Choroid plexus epithelial cell (primary cell): ENCODE measurements at regions not wholly inside any gene's neighbourhood (a gene's known extent, or its start where the extent isn't known, plus 50 kb on each side); places are given as distances from the start of the nearest gene placed in this dataset.

ENCODE experiments used
- DNase-seq: peaks from one replicate; pipeline ENCODE4 v3.0.0-alpha.2; 2010; ENCODE audit warnings: low read depth
- H3K4me3 ChIP-seq: 2 replicates; pipeline ENCODE4 v1.5.1; 2011; ENCODE audit warnings: low read depth, mild to moderate bottlenecking, control low read depth, low read length, moderate library complexity
- TF ChIP-seq, protein P1 (sequence below): conservative IDR thresholded peaks from 2 replicates; pipeline ENCODE4 v1.5.1; 2011; ENCODE audit warnings: low read depth, mild to moderate bottlenecking, control low read depth, inconsistent platforms, low read length, moderate library complexity

DNA sequence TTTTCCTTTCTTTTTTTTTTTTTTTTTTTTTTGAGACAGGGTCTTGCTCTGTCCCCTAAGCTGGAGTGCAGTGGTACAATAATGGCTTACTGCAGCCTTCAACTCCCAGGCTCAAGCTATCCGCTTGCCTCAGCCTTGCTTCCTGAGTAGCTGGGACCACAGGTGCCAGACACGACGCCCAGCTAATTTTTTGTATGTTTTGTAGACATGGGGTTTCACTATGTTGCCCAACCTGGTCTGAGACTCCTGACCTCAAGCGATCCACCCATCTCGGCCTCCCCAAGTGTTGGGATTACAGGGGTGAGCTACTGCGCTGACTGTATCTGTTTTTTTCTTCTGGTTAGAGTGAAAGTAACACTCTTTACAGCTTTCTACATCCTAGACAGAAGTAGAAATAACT is 167.9 kb upstream of the FOXN2 start:
- H3K4me3 ChIP-seq: no peak overlapping the region
- TF ChIP-seq, protein P1, sequence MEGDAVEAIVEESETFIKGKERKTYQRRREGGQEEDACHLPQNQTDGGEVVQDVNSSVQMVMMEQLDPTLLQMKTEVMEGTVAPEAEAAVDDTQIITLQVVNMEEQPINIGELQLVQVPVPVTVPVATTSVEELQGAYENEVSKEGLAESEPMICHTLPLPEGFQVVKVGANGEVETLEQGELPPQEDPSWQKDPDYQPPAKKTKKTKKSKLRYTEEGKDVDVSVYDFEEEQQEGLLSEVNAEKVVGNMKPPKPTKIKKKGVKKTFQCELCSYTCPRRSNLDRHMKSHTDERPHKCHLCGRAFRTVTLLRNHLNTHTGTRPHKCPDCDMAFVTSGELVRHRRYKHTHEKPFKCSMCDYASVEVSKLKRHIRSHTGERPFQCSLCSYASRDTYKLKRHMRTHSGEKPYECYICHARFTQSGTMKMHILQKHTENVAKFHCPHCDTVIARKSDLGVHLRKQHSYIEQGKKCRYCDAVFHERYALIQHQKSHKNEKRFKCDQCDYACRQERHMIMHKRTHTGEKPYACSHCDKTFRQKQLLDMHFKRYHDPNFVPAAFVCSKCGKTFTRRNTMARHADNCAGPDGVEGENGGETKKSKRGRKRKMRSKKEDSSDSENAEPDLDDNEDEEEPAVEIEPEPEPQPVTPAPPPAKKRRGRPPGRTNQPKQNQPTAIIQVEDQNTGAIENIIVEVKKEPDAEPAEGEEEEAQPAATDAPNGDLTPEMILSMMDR: no peak

DNA sequence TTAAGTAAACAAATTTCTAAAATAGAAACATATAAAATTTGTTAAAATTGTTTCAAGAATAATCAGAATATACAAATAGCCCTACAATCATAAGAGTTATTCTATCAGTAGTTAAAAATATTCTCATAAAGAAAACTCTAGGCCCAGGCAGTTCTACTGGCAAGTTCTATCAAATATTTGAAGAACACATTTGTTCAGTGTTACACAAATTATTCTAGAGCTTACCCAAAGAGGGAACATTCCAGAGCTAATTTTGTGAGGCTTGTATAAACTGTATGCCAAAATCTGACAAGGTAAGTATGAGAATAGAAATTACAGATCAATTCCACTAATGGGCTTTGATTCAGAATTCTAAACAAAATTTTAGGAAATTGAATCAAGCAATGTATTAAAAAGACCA is 166.8 kb upstream of the FOXN2 start:
- no peak overlapping the region for H3K4me3 ChIP-seq
- no peak for DNase-seq
- TF ChIP-seq, protein P1: no peak

More for the DNA sequence above, 167.9 kb upstream of the FOXN2 start:
- no peak for DNase-seq

DNA sequence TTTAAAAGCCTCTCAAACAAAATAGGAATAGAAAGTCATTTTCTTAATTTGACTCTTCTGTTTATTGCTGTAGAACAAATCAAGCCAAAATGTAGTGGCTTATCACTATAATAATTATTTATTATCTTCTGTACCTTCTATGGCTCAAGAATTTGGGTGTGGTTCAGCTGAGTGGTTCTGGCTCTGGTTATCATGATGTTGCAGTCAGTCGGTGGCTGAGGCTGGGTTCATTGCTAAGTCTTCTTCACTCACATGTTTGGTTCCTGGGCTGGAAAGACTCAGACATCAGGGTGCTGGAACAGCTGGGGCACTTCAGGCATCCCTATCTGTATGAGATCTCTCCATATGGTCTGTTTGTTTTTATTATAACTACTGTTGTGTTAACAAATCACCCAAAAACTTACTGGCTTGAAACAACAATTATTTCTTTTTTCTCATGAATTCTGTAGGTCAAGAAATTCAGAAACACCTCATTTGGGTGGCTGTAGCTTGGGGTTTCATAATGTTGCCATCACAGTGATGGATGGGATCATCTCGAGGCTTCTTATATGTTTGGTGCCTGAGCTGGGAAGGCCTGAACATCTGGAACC is 165.5 kb upstream of the FOXN2 start:
- TF ChIP-seq, protein P1: no peak
- no peak overlapping the region for H3K4me3 ChIP-seq
- DNase-seq: no peak

DNA sequence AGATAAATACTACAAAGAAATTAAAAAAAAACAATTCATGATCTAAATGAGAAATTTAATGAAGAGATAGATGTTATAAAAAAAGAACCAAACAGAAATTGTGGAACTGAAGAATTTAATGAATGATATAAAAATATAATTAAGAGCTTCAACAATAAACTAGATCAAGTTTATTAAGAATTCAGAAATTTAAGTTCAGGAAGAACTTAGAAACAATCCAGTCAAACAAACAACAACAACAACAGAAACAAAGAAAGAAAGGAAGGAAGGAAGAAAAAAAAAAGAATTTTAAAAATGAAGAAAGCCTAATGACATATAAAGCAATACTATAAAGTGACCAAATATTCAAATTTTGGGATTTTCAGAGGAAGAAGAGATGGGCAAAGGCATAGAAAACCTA is 157.3 kb upstream of the FOXN2 start:
- TF ChIP-seq, protein P1: no peak
- no peak for DNase-seq
- no peak overlapping the region for H3K4me3 ChIP-seq

DNA sequence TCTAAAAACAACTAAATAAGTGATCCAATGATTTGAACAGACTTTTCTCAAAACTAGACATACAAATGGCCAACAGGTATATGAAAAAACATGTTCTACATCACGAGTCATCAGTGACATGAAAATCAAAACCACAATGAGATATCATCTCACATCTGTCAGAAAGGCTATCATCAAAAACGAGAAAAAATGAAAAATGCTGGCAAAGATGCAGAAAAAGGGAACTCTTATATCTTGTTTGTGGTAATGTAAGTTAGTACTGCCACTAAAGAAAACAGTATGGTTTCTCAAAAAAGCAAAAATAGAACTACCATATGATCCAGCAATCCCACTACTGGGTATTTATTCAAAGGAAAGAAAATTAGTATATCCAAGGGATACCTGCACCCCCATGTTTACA is 152.9 kb upstream of the FOXN2 start:
- H3K4me3 ChIP-seq: no peak overlapping the region
- TF ChIP-seq, protein P1: no peak
- no peak for DNase-seq

DNA sequence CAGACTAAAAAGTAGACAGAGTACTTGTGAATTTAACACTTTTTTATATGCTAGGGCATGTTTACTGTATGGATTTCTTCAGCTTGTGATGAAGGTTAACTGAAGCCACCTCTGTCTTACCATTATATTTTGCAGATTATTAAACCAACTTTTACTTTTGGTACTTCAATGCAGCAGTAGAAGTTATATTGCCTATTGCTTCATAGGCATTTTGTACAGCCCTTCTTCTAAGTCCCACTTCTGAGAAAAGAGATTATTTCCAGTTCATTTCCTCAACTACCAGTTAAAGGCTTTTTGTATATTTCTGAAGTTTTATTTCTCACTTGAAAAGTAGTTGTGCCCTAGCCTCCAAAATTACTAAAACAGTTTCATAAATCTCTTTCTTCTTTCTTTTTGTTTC is 151.7 kb upstream of the FOXN2 start:
- no peak overlapping the region for H3K4me3 ChIP-seq
- DNase-seq: no peak
- TF ChIP-seq, protein P1: no peak

DNA sequence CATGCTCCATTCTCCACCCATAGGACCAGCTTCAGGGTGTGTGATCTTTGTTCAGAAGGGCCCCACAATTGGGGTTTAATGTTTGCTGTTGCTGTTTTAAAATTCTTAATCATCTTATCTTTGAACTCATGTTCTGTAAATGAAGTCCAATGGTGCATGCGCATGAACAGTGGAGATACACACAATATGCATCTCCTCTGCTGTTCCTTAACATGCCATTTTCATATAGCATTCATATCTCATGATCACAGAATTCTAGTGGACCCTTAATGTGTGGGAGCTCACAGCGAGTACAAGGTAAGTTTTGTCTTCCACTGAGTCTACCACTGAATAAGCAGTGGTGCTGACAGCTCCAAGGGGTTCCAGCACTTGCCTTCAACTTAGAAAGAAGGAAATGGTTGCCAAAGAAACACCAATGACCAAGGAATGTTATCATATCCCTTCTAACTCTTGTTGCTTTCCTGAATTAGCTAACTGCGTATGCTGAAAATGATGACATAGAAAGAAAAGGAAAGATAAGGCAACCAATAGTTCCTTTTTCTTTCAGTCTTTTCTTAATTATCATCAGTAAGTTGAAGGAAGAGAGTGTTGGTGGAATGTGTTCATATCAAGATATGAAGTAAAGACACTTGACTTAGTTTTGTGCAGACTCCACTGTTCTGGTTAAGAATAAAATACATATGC is 149.3 kb upstream of the FOXN2 start:
- peak; percentile 44 for DNase-seq
- H3K4me3 ChIP-seq: no peak overlapping the region
- TF ChIP-seq, protein P1: no peak
